ENCODE measurements at regions not wholly inside any gene's neighbourhood (a gene's known extent, or its start where the extent isn't known, plus 50 kb on each side); places are given as distances from the start of the nearest gene placed in this dataset.

DNA sequence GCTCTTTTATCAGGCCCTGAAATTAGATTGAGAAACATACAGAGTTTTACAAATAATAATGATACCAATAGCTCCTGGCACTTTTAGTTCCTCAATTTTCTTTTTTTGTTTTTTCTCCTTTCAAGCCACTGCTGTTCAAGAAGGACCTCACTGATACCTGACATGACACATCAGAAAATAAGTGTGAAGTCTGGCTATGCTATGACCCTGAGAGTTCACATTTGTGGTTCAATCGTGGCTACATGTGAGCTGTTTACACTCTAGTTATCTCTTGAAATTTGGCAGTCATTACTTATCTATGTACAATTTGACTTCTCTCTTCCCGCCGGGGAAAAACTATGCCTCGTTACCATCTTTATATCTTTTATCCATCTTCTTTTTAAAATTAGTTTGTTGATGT lies 686.5 kb downstream of the EPHA4 start:
- TF ChIP-seq, protein P1, sequence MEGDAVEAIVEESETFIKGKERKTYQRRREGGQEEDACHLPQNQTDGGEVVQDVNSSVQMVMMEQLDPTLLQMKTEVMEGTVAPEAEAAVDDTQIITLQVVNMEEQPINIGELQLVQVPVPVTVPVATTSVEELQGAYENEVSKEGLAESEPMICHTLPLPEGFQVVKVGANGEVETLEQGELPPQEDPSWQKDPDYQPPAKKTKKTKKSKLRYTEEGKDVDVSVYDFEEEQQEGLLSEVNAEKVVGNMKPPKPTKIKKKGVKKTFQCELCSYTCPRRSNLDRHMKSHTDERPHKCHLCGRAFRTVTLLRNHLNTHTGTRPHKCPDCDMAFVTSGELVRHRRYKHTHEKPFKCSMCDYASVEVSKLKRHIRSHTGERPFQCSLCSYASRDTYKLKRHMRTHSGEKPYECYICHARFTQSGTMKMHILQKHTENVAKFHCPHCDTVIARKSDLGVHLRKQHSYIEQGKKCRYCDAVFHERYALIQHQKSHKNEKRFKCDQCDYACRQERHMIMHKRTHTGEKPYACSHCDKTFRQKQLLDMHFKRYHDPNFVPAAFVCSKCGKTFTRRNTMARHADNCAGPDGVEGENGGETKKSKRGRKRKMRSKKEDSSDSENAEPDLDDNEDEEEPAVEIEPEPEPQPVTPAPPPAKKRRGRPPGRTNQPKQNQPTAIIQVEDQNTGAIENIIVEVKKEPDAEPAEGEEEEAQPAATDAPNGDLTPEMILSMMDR (IDR thresholded peaks at IDR 0.05): no peak
- no peak for TF ChIP-seq POLR2A (IDR thresholded peaks at IDR 0.05)
- TF ChIP-seq POLR2AphosphoS5 (IDR thresholded peaks at IDR 0.05): no peak
